ENCODE measurements at regions not wholly inside any gene's neighbourhood (a gene's known extent, or its start where the extent isn't known, plus 50 kb on each side); places are given as distances from the start of the nearest gene placed in this dataset.

DNA sequence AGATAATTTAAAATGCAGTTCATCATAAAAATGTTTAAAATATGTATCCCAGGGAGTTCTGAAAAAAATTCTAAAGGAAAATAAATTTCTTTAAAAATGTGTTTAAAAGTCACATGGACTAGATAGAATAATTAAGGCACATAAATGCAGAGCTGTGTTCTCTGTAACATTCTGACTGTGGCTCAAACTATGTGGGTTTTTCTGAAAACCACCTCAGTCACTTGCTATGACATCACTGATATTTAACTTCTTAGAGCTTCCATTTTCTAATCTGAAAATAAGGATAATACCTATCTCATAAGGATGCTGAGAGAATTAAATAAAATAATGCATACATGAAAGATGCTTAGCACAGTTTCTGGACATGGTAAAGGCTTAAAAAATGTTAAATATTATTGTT, 107.3 kb downstream of the SLC41A2 start (continued):
- TF ChIP-seq PHF8 (conservative IDR thresholded peaks at IDR 0.05; ENCODE audit: low read depth, low read length) (no peak), BRCA1 (IDR thresholded peaks at IDR 0.05; ENCODE audit: low read depth, low read length) (no peak)

Data from H1 (cell line).